Spinal cord (tissue), 9 donors: ENCODE measurements at regions not wholly inside any gene's neighbourhood (a gene's known extent, or its start where the extent isn't known, plus 50 kb on each side); places are given as distances from the start of the nearest gene placed in this dataset.
A peak's percentile ranks its signal among the peaks of the same experiment; 100 is the strongest.
"Not testable (repeated sequence)": the region's sequence is repeated elsewhere in the genome, so short reads cannot be mapped to it uniquely, and the experiment has no call there.

ENCODE experiments used
- DNase-seq, 6 donors: peaks; one replicate each; pipeline versions ENCODE4 v3.0.0 to v3.0.0-alpha.2; 2013 to 2015; ENCODE audit warnings: low spot score in 6 of 6, low read depth in 4 of 6
- H3K27ac ChIP-seq: one replicate; pipeline ENCODE4 v1.5.1; 2013; ENCODE audit warnings: low read depth, low read length, control low read depth
- H3K27me3 ChIP-seq: one replicate; pipeline ENCODE4 v1.6.1; 2013; ENCODE audit warnings: low read length; ENCODE audit not compliant: control insufficient read depth, insufficient read depth
- H3K36me3 ChIP-seq: one replicate; pipeline ENCODE4 v1.6.1; 2013; ENCODE audit warnings: low read length; ENCODE audit not compliant: control insufficient read depth, insufficient read depth
- H3K4me1 ChIP-seq: one replicate; pipeline ENCODE4 v1.6.1; 2013; ENCODE audit warnings: low read length; ENCODE audit not compliant: control insufficient read depth, insufficient read depth
- H3K4me3 ChIP-seq: one replicate; pipeline ENCODE4 v1.5.1; 2013; ENCODE audit warnings: low read depth, low read length, control low read depth
- H3K9me3 ChIP-seq: one replicate; pipeline ENCODE4 v1.6.1; 2013; ENCODE audit warnings: low read length; ENCODE audit not compliant: control insufficient read depth, insufficient read depth
- WGBS: methylation state at CpG from one replicate; pipeline ENCODE4 v1.1.5; 2013; ENCODE audit warnings: missing lambda C conversion rate; ENCODE audit not compliant: insufficient coverage; 5-methylcytosine and 5-hydroxymethylcytosine counted together
- donor health status: healthy.

GRCh38 chr12:69163681-69164362 is 75.5 kb upstream of the CPSF6 start:
- Histone ChIP-seq H3K27ac (no peak overlapping the region), H3K4me1 (no peaks in the 10 kb centered on the region), H3K36me3 (no peaks in the 10 kb centered on the region), H3K4me3 (no peak overlapping the region), H3K9me3 (no peaks in the 10 kb centered on the region), H3K27me3 (no peaks in the 10 kb centered on the region)
- DNase-seq: no peak
- WGBS: 100% methylated on average over 1 of the region's 4 CpGs

DNA sequence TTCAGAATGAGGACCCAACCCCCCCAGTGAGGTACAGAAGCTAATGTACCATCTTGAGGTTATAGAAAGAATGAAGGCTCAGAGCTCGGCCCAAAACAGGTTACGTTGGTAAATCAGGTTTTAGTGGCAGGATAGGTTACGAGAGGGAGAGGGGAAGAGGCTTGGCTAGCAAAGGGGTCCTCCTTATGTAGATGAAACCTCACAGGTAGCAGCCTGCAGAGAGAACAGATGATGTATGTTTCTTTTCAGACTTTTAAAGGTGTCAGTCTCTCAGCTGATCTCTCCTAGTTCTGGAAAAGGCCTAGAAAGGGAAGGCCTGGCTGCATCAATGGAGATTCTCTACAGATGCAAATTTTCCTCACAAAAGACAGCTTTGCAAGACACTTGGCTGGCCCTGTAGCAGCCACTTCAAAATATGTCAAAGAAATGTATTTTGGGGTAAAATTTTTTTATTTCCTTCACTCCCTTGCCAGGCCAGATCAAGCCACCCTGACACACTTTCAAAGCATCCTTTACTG is 71.7 kb upstream of the CPSF6 start:
- Histone ChIP-seq H3K36me3 (no peaks in the 10 kb centered on the region), H3K9me3 (no peaks in the 10 kb centered on the region), H3K27ac (no peak overlapping the region), H3K27me3 (no peaks in the 10 kb centered on the region), H3K4me3 (no peak overlapping the region), H3K4me1 (peaks cover 4% of the 10 kb centered on the region)
- no peak for DNase-seq
- WGBS: 100% methylated on average over 3 of the region's 3 CpGs

GRCh38 chr12:69168363-69168762 is 71.0 kb upstream of the CPSF6 start:
- Histone ChIP-seq H3K4me3 (no peak overlapping the region), H3K36me3 (no peaks in the 10 kb centered on the region), H3K9me3 (no peaks in the 10 kb centered on the region), H3K4me1 (peaks cover 4% of the 10 kb centered on the region), H3K27me3 (no peaks in the 10 kb centered on the region), H3K27ac (no peak overlapping the region)
- DNase-seq: no peak
- 81% methylated on average over 3 of the region's 5 CpGs for WGBS

DNA sequence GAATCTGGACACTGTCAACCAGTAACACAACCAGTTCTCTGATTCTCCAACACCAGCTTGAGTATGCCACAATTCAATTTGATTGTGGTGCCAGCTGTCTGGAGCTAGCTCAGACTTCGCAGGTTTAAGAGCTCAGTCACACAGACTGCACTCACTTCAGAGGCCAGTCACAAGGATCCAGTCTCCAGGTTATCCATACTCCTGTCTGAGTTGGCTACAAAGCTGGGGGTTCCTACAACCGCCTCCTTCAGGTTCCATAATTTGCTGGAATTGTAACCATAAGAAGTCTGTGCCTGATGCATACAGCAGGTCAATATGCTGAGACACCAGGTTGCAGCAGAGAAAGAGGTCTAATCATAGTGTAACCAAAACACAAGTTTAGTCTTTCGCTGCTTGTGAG is 70.5 kb upstream of the CPSF6 start:
- H3K36me3 ChIP-seq: no peaks in the 10 kb centered on the region
- no peak for DNase-seq
- H3K4me1 ChIP-seq: peaks cover 7% of the 10 kb centered on the region
- H3K4me3 ChIP-seq: no peak overlapping the region
- H3K27me3 ChIP-seq: no peaks in the 10 kb centered on the region
- 81% methylated on average over 2 of the region's 3 CpGs for WGBS
- H3K9me3 ChIP-seq: no peaks in the 10 kb centered on the region
- no peak overlapping the region for H3K27ac ChIP-seq

- peaks cover 8% of the 10 kb centered on the region for H3K4me1 ChIP-seq
- H3K27ac ChIP-seq: no peak overlapping the region
- H3K4me3 ChIP-seq: no peak overlapping the region
- WGBS: 61% methylated on average over 3 of the region's 4 CpGs
- H3K9me3 ChIP-seq: no peaks in the 10 kb centered on the region
- no peaks in the 10 kb centered on the region for H3K27me3 ChIP-seq
- peak in 1 of 6 donors; percentile 77 for DNase-seq
- H3K36me3 ChIP-seq: no peaks in the 10 kb centered on the region
These were observed 69.1 kb upstream of the CPSF6 start for GRCh38 chr12:69170293-69170692.

- no peak overlapping the region for H3K4me3 ChIP-seq
- H3K4me1 ChIP-seq: peaks cover 8% of the 10 kb centered on the region
- no peaks in the 10 kb centered on the region for H3K27me3 ChIP-seq
- DNase-seq: peak in 1 of 6 donors; percentile 37
- 77% methylated on average over 5 of the region's 6 CpGs for WGBS
- no peaks in the 10 kb centered on the region for H3K36me3 ChIP-seq
- no peaks in the 10 kb centered on the region for H3K9me3 ChIP-seq
- no peak overlapping the region for H3K27ac ChIP-seq
These were observed 67.5 kb upstream of the CPSF6 start for GRCh38 chr12:69171881-69172280.

- no peak overlapping the region for H3K27ac ChIP-seq
- H3K36me3 ChIP-seq: no peaks in the 10 kb centered on the region
- no CpG with 5 or more reads among the region's 1 CpG for WGBS
- no peak overlapping the region for H3K4me3 ChIP-seq
- peak in 1 of 6 donors; percentile 78 for DNase-seq
- H3K27me3 ChIP-seq: no peaks in the 10 kb centered on the region
- no peaks in the 10 kb centered on the region for H3K9me3 ChIP-seq
- peaks cover 8% of the 10 kb centered on the region for H3K4me1 ChIP-seq
These were observed 66.9 kb upstream of the CPSF6 start for GRCh38 chr12:69172491-69172890.

DNA sequence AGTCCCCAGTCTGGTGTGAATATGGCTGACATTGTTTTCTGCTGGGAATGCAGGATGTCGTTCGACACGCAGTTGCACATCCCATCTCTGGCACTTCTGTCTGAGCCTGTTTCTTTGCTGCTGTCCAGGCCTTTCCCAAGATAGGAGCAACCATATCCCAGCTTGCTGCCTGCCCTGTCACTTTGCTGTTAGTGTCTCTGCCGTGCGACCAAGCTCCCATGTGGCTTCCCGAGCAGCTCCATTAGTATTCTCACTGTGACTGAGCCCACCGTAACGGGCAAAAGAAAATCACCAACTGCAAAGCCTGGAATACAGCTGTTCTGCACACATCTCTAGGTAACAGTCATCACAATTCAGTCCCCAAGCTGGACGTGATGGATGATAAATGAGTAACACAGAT is 66.0 kb upstream of the CPSF6 start:
- DNase-seq: peak in 3 of 6 donors; percentile 35 to 93 (median 39)
- WGBS: 13% methylated on average over 8 of the region's 9 CpGs
- Histone ChIP-seq H3K27ac (peak overlapping the region; percentile 53), H3K27me3 (no peaks in the 10 kb centered on the region), H3K36me3 (no peaks in the 10 kb centered on the region), H3K9me3 (no peaks in the 10 kb centered on the region), H3K4me3 (peak overlapping the region; percentile 1), H3K4me1 (peaks cover 8% of the 10 kb centered on the region)

GRCh38 chr12:69179786-69180185 is 59.6 kb upstream of the CPSF6 start:
- Histone ChIP-seq H3K36me3 (no peaks in the 10 kb centered on the region), H3K27me3 (no peaks in the 10 kb centered on the region), H3K27ac (no peak overlapping the region), H3K4me1 (no peaks in the 10 kb centered on the region), H3K4me3 (no peak overlapping the region), H3K9me3 (no peaks in the 10 kb centered on the region)
- DNase-seq: no peak

GRCh38 chr12:69187572-69187971 is 51.8 kb upstream of the CPSF6 start:
- H3K27ac ChIP-seq, H3K4me3 ChIP-seq, H3K27me3 ChIP-seq, H3K36me3 ChIP-seq, H3K4me1 ChIP-seq, DNase-seq: not testable (repeated sequence)
- H3K9me3 ChIP-seq: peaks cover 11% of the 10 kb centered on the region
- 73% methylated on average over 4 of the region's 7 CpGs for WGBS
